ENCODE measurements at regions not wholly inside any gene's neighbourhood (a gene's known extent, or its start where the extent isn't known, plus 50 kb on each side); places are given as distances from the start of the nearest gene placed in this dataset.

DNA sequence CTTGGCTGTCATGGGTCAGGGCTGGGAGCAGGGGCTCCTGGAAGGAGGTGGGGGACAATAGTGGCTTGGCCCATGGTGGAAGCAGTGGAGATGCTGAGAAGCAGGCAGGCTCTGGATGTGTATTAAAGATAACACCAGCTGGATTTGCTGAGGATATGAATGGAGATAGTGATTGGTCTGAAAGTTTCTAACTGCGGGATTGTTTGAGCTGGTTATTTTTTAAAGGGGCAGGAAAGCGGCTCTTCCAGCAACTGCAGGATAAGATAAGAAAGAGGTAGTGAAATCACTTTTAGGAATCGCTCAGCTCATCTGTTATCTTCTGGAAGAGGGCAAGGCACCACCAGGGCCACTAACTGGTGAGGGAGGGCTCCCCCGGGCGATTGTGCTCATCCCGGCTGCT lies 125.5 kb downstream of the TENT4A start:
- intact Hi-C loops (cut with micrococcal nuclease), result no loop called here
- H3K36me3 Mint-ChIP-seq (ENCODE audit: low read depth), result no peaks in the 10 kb centered on the region
- peaks cover 11% of the 10 kb centered on the region for H3K9me3 Mint-ChIP-seq
- H3K27ac Mint-ChIP-seq, result no peak overlapping the region
- H3K4me3 Mint-ChIP-seq (ENCODE audit: low read depth), result no peak overlapping the region
- peaks cover 3% of the 10 kb centered on the region for H3K4me1 Mint-ChIP-seq (ENCODE audit: low read depth)
- DNase-seq (ENCODE audit: low spot score), result no peak
- H3K27me3 Mint-ChIP-seq (ENCODE audit: low read depth), result peaks cover 3% of the 10 kb centered on the region

DNA sequence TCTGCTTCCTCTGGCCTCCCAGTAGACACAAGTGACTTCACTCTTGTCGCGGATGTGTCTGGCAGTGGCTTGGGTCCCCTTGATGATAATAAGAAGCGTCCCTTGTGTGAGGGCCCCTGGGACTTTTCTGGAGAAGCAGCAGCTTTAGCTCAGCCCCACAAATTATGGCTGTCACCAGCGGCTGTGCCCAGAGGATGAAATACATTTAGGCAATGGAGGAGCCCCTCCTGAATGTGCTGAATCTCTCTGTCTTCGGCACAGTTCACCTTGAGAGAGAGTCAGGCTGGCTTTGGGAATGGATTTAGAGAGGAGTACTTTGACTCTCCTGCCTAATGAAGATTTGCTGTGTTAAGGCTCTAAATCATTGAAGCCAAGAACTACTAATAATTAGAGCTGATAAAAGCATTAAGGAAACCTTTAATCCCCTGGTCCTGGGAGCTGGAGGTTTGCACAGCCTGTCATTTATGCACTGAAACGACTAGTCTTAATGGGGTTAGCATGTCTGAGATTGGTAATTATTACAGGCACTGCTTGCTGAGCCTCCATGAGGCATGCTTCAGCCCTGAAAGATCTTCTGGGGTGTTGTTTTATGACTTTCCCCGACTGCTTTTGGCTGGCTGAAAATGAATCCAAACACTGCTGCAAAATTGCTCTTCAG lies 127.0 kb downstream of the TENT4A start:
- Mint-ChIP-seq H3K27ac (no peak overlapping the region), H3K27me3 (ENCODE audit: low read depth) (peaks cover 3% of the 10 kb centered on the region), H3K9me3 (peaks cover 7% of the 10 kb centered on the region), H3K36me3 (ENCODE audit: low read depth) (no peaks in the 10 kb centered on the region), H3K4me3 (ENCODE audit: low read depth) (no peak overlapping the region), H3K4me1 (ENCODE audit: low read depth) (peaks cover 3% of the 10 kb centered on the region)
- intact Hi-C loops (cut with micrococcal nuclease), result no loop called here
- no peak for DNase-seq (ENCODE audit: low spot score)

DNA sequence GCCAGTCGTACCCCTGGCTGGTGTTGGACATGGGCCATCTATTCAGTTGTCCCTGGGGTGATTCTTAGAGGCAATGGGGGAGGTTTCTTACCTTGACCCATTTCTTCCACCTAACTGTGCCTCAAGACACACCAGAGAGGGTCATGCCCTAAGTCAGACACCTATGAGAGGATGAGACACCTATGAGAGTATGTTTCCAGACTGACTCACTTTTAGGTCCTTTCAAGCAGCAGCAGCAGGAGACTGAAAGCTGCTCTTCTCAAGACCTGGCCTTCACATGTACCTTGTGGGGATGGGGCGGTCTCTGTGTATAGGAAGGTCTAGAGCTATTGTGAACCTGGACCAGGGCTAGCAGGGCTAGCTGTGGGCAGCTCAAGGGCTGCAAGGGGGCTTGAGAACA lies 130.1 kb downstream of the TENT4A start:
- H3K36me3 Mint-ChIP-seq (ENCODE audit: low read depth), result no peaks in the 10 kb centered on the region
- no peak overlapping the region for H3K4me3 Mint-ChIP-seq (ENCODE audit: low read depth)
- peaks cover 8% of the 10 kb centered on the region for H3K4me1 Mint-ChIP-seq (ENCODE audit: low read depth)
- no peak for DNase-seq (ENCODE audit: low spot score)
- H3K9me3 Mint-ChIP-seq, result peaks cover 2% of the 10 kb centered on the region
- H3K27me3 Mint-ChIP-seq (ENCODE audit: low read depth), result peaks cover 3% of the 10 kb centered on the region
- no peak overlapping the region for H3K27ac Mint-ChIP-seq
- intact Hi-C loops (cut with micrococcal nuclease), result no loop called here

DNA sequence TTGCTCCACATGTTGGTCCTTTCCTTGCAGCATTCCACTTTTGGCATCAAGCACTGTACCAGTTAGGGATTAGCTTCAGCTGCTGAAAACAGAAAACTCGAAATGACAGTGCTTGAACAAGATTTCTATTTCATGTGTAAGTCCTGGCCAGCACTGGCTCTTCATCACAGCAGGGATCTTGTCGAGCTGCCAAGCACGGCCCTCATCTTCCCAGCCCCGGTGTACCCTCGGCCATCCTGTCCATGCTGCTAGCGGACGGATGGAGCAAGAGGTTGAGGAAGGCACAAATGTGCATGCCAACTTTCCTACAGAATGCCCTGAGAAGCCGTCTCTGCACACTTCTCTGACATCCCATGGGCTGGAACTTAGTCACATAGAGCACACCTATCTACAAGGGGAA lies 130.6 kb downstream of the TENT4A start:
- no peak for DNase-seq (ENCODE audit: low spot score)
- Mint-ChIP-seq H3K4me1 (ENCODE audit: low read depth) (peaks cover 12% of the 10 kb centered on the region), H3K36me3 (ENCODE audit: low read depth) (no peaks in the 10 kb centered on the region), H3K27me3 (ENCODE audit: low read depth) (peaks cover 3% of the 10 kb centered on the region), H3K4me3 (ENCODE audit: low read depth) (no peak overlapping the region), H3K27ac (no peak overlapping the region), H3K9me3 (peaks cover 2% of the 10 kb centered on the region)
- intact Hi-C loops (cut with micrococcal nuclease), result no loop called here

DNA sequence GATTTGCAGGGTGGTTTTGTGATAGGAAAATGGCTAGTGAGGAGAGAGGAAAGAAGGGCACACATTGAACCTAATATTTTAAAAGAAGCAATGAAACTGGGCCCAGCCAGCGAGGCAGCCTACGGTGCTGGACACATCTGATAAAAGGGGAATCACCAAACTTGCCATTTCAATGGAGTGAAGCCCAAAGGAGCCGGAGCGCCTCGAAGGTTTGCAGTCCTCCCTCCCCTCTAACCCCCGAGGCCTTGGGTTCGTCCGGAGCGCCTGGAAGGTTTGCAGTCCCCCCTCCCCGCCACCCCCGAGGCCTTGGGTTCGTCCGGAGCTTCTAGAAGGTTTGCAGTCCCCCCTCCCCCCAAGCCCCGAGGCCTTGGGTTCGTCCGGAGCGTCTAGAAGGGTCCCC lies 132.6 kb downstream of the TENT4A start:
- Mint-ChIP-seq H3K9me3 (peaks cover 2% of the 10 kb centered on the region), H3K36me3 (ENCODE audit: low read depth) (no peaks in the 10 kb centered on the region), H3K27ac (no peak overlapping the region), H3K4me1 (ENCODE audit: low read depth) (peaks cover 12% of the 10 kb centered on the region), H3K4me3 (ENCODE audit: low read depth) (no peak overlapping the region), H3K27me3 (ENCODE audit: low read depth) (peaks cover 3% of the 10 kb centered on the region)
- intact Hi-C loops (cut with micrococcal nuclease), result no loop called here
- no peak for DNase-seq (ENCODE audit: low spot score)

DNA sequence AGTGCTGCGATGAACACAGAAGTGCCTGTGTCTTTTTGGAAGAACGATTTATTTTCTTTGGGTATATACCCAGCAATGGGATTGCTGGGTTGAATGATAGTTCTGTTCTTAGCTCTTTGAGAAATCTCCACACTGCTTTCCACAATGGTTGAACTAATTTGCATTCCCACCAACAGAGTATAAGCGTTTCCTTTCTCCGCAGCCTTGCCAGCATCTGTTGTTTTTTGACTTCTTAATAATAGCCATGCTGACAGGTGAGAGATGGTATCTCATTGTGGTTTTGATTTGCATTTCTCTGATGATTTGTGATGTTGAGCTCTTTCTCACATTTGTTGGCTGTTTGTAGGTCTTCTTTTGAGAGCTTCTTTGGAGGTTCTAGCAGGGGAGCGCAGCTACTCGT lies 134.6 kb downstream of the TENT4A start:
- peaks cover 12% of the 10 kb centered on the region for H3K4me1 Mint-ChIP-seq (ENCODE audit: low read depth)
- no peak for DNase-seq (ENCODE audit: low spot score)
- peaks cover 6% of the 10 kb centered on the region for H3K9me3 Mint-ChIP-seq
- peaks cover 1% of the 10 kb centered on the region for H3K27me3 Mint-ChIP-seq (ENCODE audit: low read depth)
- no peak overlapping the region for H3K4me3 Mint-ChIP-seq (ENCODE audit: low read depth)
- intact Hi-C loops (cut with micrococcal nuclease), result loop anchor here (2.0 kb wide), 1 partner anchor 19 kb away; no protein-coding TSS in a partner anchor
- H3K27ac Mint-ChIP-seq, result no peak overlapping the region
- no peaks in the 10 kb centered on the region for H3K36me3 Mint-ChIP-seq (ENCODE audit: low read depth)

DNA sequence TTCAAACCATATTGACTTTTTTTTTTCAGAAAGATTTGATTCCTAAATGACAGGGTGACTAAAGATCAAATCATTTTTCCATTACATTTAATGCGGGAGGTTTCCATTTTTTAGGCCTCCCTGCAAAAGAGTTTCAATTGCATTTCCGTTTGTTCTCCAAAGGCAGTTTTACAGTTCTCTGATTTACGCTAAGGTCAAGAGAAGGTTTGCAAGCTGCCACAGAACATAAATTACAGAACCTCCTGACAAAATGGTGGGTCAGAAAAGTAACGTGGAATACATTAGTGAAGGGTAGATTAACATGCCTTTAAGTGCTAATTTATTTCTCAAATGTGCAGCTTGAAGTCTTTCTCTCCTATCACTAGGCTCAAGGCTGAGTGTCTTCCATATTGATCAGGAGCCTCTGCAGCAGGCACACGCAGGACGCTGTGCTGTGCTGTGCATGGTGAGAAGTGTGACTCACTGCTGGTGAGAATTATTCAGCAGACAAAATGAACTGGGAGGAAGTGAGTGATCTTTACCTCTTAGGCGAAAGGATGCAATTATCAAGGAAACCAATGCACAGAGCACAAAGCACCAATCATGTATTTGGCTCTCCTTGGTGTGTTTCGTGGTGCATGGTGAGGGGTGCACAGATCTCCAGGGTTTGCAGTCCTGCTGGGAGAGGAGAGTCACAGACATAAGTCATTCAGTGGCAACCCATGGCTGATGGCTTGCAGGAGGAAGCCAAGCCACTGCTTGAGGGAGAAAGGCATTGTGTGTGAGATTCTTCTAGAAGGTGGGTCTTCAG lies 136.3 kb downstream of the TENT4A start:
- peaks cover 16% of the 10 kb centered on the region for H3K9me3 Mint-ChIP-seq
- no peak for DNase-seq (ENCODE audit: low spot score)
- no peaks in the 10 kb centered on the region for H3K36me3 Mint-ChIP-seq (ENCODE audit: low read depth)
- no peaks in the 10 kb centered on the region for H3K27me3 Mint-ChIP-seq (ENCODE audit: low read depth)
- peaks cover 12% of the 10 kb centered on the region for H3K4me1 Mint-ChIP-seq (ENCODE audit: low read depth)
- no peak overlapping the region for H3K4me3 Mint-ChIP-seq (ENCODE audit: low read depth)
- intact Hi-C loops (cut with micrococcal nuclease), result loop anchor here (2.0 kb wide), 1 partner anchor 21 kb away; no protein-coding TSS in a partner anchor
- H3K27ac Mint-ChIP-seq, result no peak overlapping the region

DNA sequence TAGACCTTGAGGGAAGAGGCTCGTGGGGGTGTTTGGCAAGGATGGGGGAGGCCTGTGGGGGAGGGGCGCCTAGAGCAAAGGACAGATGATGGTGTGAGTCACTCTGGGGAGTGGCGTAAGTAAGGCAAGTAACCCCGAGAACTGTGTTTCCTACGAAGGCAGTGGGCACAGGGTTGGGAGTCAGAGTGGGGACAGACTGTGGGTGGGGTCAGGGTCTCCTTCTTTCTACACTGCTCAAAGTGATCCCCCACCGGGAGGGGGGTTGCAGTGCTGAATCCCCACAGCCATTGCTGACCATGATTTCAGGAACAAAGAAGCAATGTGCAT lies 136.8 kb downstream of the TENT4A start:
- Mint-ChIP-seq H3K36me3 (ENCODE audit: low read depth) (no peaks in the 10 kb centered on the region), H3K9me3 (peaks cover 16% of the 10 kb centered on the region), H3K27ac (no peak overlapping the region), H3K4me1 (ENCODE audit: low read depth) (peaks cover 12% of the 10 kb centered on the region), H3K27me3 (ENCODE audit: low read depth) (no peaks in the 10 kb centered on the region), H3K4me3 (ENCODE audit: low read depth) (no peak overlapping the region)
- DNase-seq (ENCODE audit: low spot score), result no peak
- intact Hi-C loops (cut with micrococcal nuclease), result no loop called here

DNA sequence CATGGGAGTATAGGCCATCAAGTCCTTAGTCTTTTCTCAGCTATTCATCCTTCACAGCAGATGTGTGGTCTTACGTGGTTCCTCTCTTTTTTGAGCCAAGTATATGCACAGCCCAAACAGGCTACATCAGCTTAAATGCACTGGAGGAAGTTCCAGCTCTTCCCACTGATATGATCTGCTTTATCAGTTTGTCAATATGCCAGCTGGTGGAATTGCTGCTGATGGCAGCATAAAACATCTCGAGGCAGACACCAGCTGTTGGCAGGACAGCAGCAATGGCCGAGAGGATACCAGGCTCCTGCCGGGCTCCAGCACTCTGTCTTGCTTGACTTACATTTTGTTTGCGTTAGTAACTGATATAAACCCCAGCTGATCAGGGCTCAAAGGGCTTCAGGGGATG lies 143.4 kb downstream of the TENT4A start:
- H3K36me3 Mint-ChIP-seq (ENCODE audit: low read depth), result no peaks in the 10 kb centered on the region
- DNase-seq (ENCODE audit: low spot score), result no peak
- H3K4me3 Mint-ChIP-seq (ENCODE audit: low read depth), result no peak overlapping the region
- no peaks in the 10 kb centered on the region for H3K27me3 Mint-ChIP-seq (ENCODE audit: low read depth)
- peaks cover 9% of the 10 kb centered on the region for H3K4me1 Mint-ChIP-seq (ENCODE audit: low read depth)
- intact Hi-C loops (cut with micrococcal nuclease), result no loop called here
- H3K9me3 Mint-ChIP-seq, result peaks cover 17% of the 10 kb centered on the region
- no peak overlapping the region for H3K27ac Mint-ChIP-seq

DNA sequence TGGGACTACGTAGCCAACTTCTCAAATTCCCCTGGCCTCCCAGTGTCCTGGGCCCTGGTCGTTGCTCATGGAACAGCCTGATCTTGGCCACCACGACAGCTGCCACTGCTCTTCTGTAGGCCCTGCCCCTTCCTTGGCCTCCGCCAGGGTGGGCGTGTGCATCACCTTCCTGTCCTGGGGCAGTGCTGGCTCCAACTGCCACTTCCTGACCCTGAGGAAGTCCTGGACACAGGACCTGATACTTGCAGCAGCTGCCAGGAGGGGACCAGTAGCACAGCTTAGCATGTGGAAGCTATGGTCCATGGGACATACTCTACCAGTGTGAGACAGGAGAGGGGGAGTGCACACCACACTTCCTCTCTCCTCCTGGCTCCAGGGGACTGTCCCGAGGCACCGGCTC lies 145.2 kb downstream of the TENT4A start:
- Mint-ChIP-seq H3K27ac (no peak overlapping the region), H3K4me1 (ENCODE audit: low read depth) (peaks cover 9% of the 10 kb centered on the region), H3K36me3 (ENCODE audit: low read depth) (no peaks in the 10 kb centered on the region), H3K27me3 (ENCODE audit: low read depth) (no peaks in the 10 kb centered on the region), H3K9me3 (peaks cover 18% of the 10 kb centered on the region), H3K4me3 (ENCODE audit: low read depth) (no peak overlapping the region)
- no peak for DNase-seq (ENCODE audit: low spot score)
- intact Hi-C loops (cut with micrococcal nuclease), result no loop called here

DNA sequence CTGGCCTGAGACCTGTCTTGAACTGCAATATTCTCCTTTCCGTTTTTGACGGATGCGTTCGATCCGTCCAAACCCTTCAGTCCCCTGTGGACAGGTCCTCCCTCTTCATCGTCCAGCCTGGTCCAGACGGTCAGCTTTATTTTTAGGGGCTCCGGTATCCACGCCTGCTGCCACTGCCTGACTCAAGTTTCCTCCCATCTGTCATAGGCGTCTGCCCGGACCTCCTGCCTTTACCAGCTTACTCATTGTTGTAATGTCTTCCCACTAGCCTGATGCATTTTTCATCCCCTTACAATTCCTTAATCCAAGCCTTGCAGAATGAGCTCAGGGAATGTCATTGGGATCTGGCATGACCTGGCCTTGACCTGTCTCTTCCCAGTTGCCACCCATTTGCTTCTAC lies 145.8 kb downstream of the TENT4A start:
- H3K9me3 Mint-ChIP-seq, result peaks cover 14% of the 10 kb centered on the region
- DNase-seq (ENCODE audit: low spot score), result no peak
- no peaks in the 10 kb centered on the region for H3K27me3 Mint-ChIP-seq (ENCODE audit: low read depth)
- intact Hi-C loops (cut with micrococcal nuclease), result no loop called here
- H3K4me1 Mint-ChIP-seq (ENCODE audit: low read depth), result peaks cover 9% of the 10 kb centered on the region
- H3K36me3 Mint-ChIP-seq (ENCODE audit: low read depth), result no peaks in the 10 kb centered on the region
- no peak overlapping the region for H3K4me3 Mint-ChIP-seq (ENCODE audit: low read depth)
- no peak overlapping the region for H3K27ac Mint-ChIP-seq

DNA sequence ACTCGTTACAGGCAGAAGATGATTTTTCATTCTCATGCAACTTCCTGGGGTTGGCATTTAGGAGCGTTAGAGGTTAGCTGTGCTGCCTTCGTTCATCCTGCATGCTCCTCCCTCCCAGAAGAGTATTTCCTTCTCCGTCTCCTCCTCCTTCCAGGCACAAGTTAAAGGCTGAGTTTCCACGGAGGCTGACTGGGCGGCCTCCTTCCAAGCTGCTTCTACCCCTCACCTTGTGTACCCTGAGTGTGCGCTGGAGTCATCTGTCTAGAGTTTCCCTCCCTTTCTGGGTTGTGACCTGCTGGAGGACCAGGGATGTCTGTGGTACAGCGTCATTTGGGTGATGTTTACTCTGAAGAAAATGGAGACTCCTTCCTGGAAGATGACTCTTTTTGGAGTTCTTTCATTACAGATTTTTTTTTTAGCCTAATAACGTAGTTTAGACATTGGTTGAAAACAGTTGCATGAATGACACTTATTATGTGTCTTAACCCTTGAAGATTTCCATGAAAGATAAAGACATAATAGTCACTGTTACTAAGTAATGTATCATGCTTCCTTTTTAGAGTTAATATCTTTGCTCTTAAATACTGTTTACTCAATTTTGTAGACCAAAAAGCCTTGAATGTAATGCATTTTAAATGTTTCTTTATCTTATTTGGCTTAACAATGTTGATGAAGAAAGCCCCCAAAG lies 146.9 kb downstream of the TENT4A start:
- H3K27ac Mint-ChIP-seq, result peak overlapping the region; percentile 71
- H3K4me3 Mint-ChIP-seq (ENCODE audit: low read depth), result no peak overlapping the region
- DNase-seq (ENCODE audit: low spot score), result no peak
- H3K4me1 Mint-ChIP-seq (ENCODE audit: low read depth), result peaks cover 9% of the 10 kb centered on the region
- H3K9me3 Mint-ChIP-seq, result peaks cover 15% of the 10 kb centered on the region
- H3K36me3 Mint-ChIP-seq (ENCODE audit: low read depth), result no peaks in the 10 kb centered on the region
- intact Hi-C loops (cut with micrococcal nuclease), result no loop called here
- H3K27me3 Mint-ChIP-seq (ENCODE audit: low read depth), result no peaks in the 10 kb centered on the region

DNA sequence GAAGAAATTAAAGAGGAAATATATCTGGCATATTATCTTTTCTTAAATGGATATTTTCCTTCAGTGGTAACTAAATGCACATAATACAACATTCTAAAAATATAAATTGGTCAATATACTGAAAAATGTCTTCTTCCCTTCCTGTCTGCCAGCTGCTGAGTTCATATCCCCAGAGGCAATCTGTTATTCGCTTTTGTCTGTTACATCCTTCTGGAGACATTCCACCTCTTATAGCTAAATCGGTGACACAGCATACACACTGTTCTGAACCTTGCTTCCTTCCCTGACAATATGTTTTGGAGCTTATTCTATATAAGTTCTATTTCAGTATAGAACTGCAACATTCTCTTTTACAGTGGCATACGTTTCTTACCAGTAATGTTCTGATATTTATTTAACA lies 147.8 kb downstream of the TENT4A start:
- intact Hi-C loops (cut with micrococcal nuclease), result no loop called here
- no peak overlapping the region for H3K27ac Mint-ChIP-seq
- H3K36me3 Mint-ChIP-seq (ENCODE audit: low read depth), result no peaks in the 10 kb centered on the region
- no peak overlapping the region for H3K4me3 Mint-ChIP-seq (ENCODE audit: low read depth)
- peaks cover 9% of the 10 kb centered on the region for H3K4me1 Mint-ChIP-seq (ENCODE audit: low read depth)
- no peaks in the 10 kb centered on the region for H3K27me3 Mint-ChIP-seq (ENCODE audit: low read depth)
- no peak for DNase-seq (ENCODE audit: low spot score)
- H3K9me3 Mint-ChIP-seq, result peaks cover 15% of the 10 kb centered on the region
